CD14-positive monocyte (primary cell): ENCODE measurements at regions not wholly inside any gene's neighbourhood (a gene's known extent, or its start where the extent isn't known, plus 50 kb on each side); places are given as distances from the start of the nearest gene placed in this dataset.

Experiments
- DNase-seq, 3 donors: peaks; one replicate each; pipeline ENCODE4 v3.0.0-alpha.2; 2011 to 2022
- H2AFZ ChIP-seq: 2 replicates; pipeline ENCODE4 v1.6.0; 2012; ENCODE audit warnings: mild to moderate bottlenecking, low read depth, low read length, inconsistent platforms; ENCODE audit not compliant: insufficient read depth, poor library complexity, severe bottlenecking
- H3K27ac ChIP-seq, 2 donors: 1 replicate in 1 of 2; 2 replicates in 1 of 2; pipeline ENCODE4 v1.5.1; 2012 to 2013; ENCODE audit warnings: low read length in 2 of 2, control low read depth in 1 of 2, inconsistent platforms in 1 of 2, low read depth in 1 of 2, mild to moderate bottlenecking in 1 of 2
- H3K27me3 ChIP-seq, 2 donors: one replicate each; pipeline versions ENCODE4 v1.6.0 to v1.6.1; 2011 to 2013; ENCODE audit warnings: low read length in 2 of 2; ENCODE audit not compliant: control insufficient read depth in 2 of 2, insufficient read depth in 2 of 2
- H3K36me3 ChIP-seq, 2 donors: replicated peaks in 1 of 2; 1 replicate in 1 of 2; 2 replicates in 1 of 2; pipeline versions ENCODE4 v1.5.1 to v1.6.1; 2012 to 2013; ENCODE audit warnings: low read length in 2 of 2, control low read depth in 1 of 2, inconsistent platforms in 1 of 2, mild to moderate bottlenecking in 1 of 2; ENCODE audit not compliant: insufficient read depth in 2 of 2, control insufficient read depth in 1 of 2
- H3K4me1 ChIP-seq, 2 donors: 1 replicate in 1 of 2; 2 replicates in 1 of 2; pipeline versions ENCODE4 v1.5.1 to v1.6.1; 2012 to 2013; ENCODE audit warnings: low read length in 2 of 2, control low read depth in 1 of 2, inconsistent platforms in 1 of 2, mild to moderate bottlenecking in 1 of 2, moderate library complexity in 1 of 2; ENCODE audit not compliant: insufficient read depth in 2 of 2, control insufficient read depth in 1 of 2
- H3K4me2 ChIP-seq: replicated peaks from 2 replicates; pipeline ENCODE3; 2012; ENCODE audit warnings: low read length, moderate library complexity, mild to moderate bottlenecking; ENCODE audit not compliant: poor library complexity, severe bottlenecking; ENCODE audit errors: extremely low read depth
- H3K4me3 ChIP-seq, 3 experiments: fragments of 200-600 bp in 1 of 3; sonication (generic) in 1 of 3; replicated peaks in 1 of 3; 1 replicate in 2 of 3; 2 replicates in 1 of 3; pipeline ENCODE4 v1.5.1; 2011 to 2013; ENCODE audit warnings: low read length in 3 of 3, mild to moderate bottlenecking in 3 of 3, control low read depth in 2 of 3, low read depth in 2 of 3, inconsistent platforms in 1 of 3, moderate library complexity in 1 of 3
- H3K79me2 ChIP-seq: 2 replicates; pipeline ENCODE4 v1.6.0; 2012; ENCODE audit warnings: mild to moderate bottlenecking, control low read depth, inconsistent platforms, low read length, moderate library complexity; ENCODE audit not compliant: insufficient read depth
- H3K9ac ChIP-seq: 2 replicates; pipeline ENCODE4 v1.6.0; 2017; ENCODE audit warnings: low read length, mild to moderate bottlenecking; ENCODE audit not compliant: insufficient read depth, poor library complexity, severe bottlenecking
- H3K9me3 ChIP-seq, 2 donors: replicated peaks in 1 of 2; 1 replicate in 1 of 2; 2 replicates in 1 of 2; pipeline versions ENCODE4 v1.5.1 to v1.6.1; 2012 to 2013; ENCODE audit warnings: low read length in 2 of 2, control low read depth in 1 of 2; ENCODE audit not compliant: control insufficient read depth in 1 of 2, insufficient read depth in 1 of 2
- H4K20me1 ChIP-seq: 2 replicates; pipeline ENCODE4 v1.6.0; 2012; ENCODE audit warnings: mild to moderate bottlenecking, low read length, control low read depth, moderate library complexity; ENCODE audit not compliant: insufficient read depth
- H3K27ac Mint-ChIP-seq, 7 donors: one replicate each; pipeline ENCODE4 v1.8.0; 2020; ENCODE audit warnings: mild to moderate bottlenecking in 7 of 7, mixed read lengths in 7 of 7, moderate library complexity in 6 of 7, inconsistent platforms in 2 of 7
- H3K27me3 Mint-ChIP-seq, 3 donors: one replicate each; pipeline ENCODE4 v1.8.0; 2021 to 2022; ENCODE audit warnings: low read depth in 3 of 3, mild to moderate bottlenecking in 3 of 3, mixed read lengths in 3 of 3, moderate library complexity in 3 of 3, inconsistent platforms in 1 of 3
- H3K36me3 Mint-ChIP-seq, 2 donors: one replicate each; pipeline ENCODE4 v1.8.0; 2020; ENCODE audit warnings: mixed read lengths in 2 of 2, inconsistent platforms in 1 of 2, mild to moderate bottlenecking in 1 of 2
- H3K4me1 Mint-ChIP-seq: one replicate; pipeline ENCODE4 v1.8.0; 2020; ENCODE audit warnings: mild to moderate bottlenecking, mixed read lengths
- H3K4me3 Mint-ChIP-seq, 2 donors: one replicate each; pipeline ENCODE4 v1.8.0; 2020; ENCODE audit warnings: mild to moderate bottlenecking in 2 of 2, mixed read lengths in 2 of 2, moderate library complexity in 1 of 2
- H3K9me3 Mint-ChIP-seq, 7 donors: one replicate each; pipeline ENCODE4 v1.8.0; 2020 to 2022; ENCODE audit warnings: mixed read lengths in 7 of 7, mild to moderate bottlenecking in 6 of 7, moderate library complexity in 6 of 7, inconsistent platforms in 2 of 7
- CTCF ChIP-seq: fragments of 200-600 bp; IDR thresholded peaks from one replicate; pipeline ENCODE4 v1.8.0; 2022; ENCODE audit warnings: antibody characterized with exemption, mild to moderate bottlenecking
- WGBS: methylation state at CpG from one replicate; pipeline ENCODE4 v1.1.5; 2013; ENCODE audit warnings: missing lambda C conversion rate; ENCODE audit not compliant: insufficient coverage; 5-methylcytosine and 5-hydroxymethylcytosine counted together
- intact Hi-C, 2 donors: fragments of 100-400 bp; cut with micrococcal nuclease; formaldehyde crosslinking; loops; one replicate each; pipeline versions ENCODE4 v1.15.0 to v1.15.1; 2023

DNA sequence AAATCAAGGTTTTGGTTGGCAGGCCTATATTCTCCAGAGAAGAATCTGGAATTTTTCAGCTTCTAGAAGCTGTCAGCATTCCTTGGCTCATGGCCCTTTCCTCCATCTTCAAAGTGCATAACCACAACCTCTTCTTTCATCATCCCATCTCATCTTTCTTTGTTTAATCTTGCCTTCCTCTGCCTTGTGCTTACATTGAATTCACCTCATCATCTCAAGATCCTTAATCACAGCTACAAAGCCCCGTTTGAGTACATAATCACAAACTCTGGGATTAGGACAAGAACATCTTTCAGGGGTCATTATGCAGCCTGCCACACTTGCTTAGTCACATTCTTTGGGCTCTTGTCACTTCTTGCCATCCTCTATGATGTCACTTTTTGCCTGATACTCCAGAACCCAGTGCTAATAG is 130.3 kb downstream of the FOXD1 start:
- Histone ChIP-seq H3K9ac (no peak overlapping the region), H3K79me2 (no peaks in the 10 kb centered on the region), H3K27me3 (peaks cover 41 to 59% of the 10 kb centered on the region in 2 donors), H3K4me2 (no peak overlapping the region), H4K20me1 (no peaks in the 10 kb centered on the region), H3K9me3 (peaks cover 0 to 8% of the 10 kb centered on the region in 2 donors), H3K4me1 (no peaks in the 10 kb centered on the region), H3K27ac (no peak overlapping the region), H3K4me3 (no peak overlapping the region), H2AFZ (no peak overlapping the region), H3K36me3 (no peaks in the 10 kb centered on the region)
- H3K36me3 Mint-ChIP-seq, result no peaks in the 10 kb centered on the region
- H3K27ac Mint-ChIP-seq, result no peak overlapping the region
- no peak for DNase-seq
- H3K4me1 Mint-ChIP-seq, result peaks cover 2% of the 10 kb centered on the region
- H3K9me3 Mint-ChIP-seq, result peaks cover 0 to 8% (median 2%) of the 10 kb centered on the region in 7 donors
- H3K4me3 Mint-ChIP-seq, result peak overlapping the region in 1 of 2 donors; percentile 16
- peaks cover 43 to 62% (median 51%) of the 10 kb centered on the region in 3 donors for H3K27me3 Mint-ChIP-seq
- no peak for TF ChIP-seq CTCF
- WGBS, result 80% methylated on average over 1 of the region's 1 CpG
- intact Hi-C loops, result no loop called here

GRCh38 chr5:73317523-73317922 is 131.1 kb downstream of the FOXD1 start:
- peaks cover 0 to 12% of the 10 kb centered on the region in 2 donors for H3K9me3 ChIP-seq
- peaks cover 2% of the 10 kb centered on the region for H3K4me1 Mint-ChIP-seq
- WGBS, result 59% methylated on average over 2 of the region's 2 CpGs
- H2AFZ ChIP-seq, result no peak overlapping the region
- H3K4me3 Mint-ChIP-seq, result no peak overlapping the region
- H3K27ac ChIP-seq, result no peak overlapping the region
- peaks cover 2 to 8% (median 3%) of the 10 kb centered on the region in 7 donors for H3K9me3 Mint-ChIP-seq
- no peak for TF ChIP-seq CTCF
- no peaks in the 10 kb centered on the region for H3K4me1 ChIP-seq
- peaks cover 46 to 63% (median 55%) of the 10 kb centered on the region in 3 donors for H3K27me3 Mint-ChIP-seq
- no peaks in the 10 kb centered on the region for H4K20me1 ChIP-seq
- H3K79me2 ChIP-seq, result no peaks in the 10 kb centered on the region
- no peaks in the 10 kb centered on the region for H3K36me3 Mint-ChIP-seq
- intact Hi-C loops, result no loop called here
- no peak overlapping the region for H3K27ac Mint-ChIP-seq
- H3K36me3 ChIP-seq, result no peaks in the 10 kb centered on the region
- no peak overlapping the region for H3K9ac ChIP-seq
- peaks cover 49 to 64% of the 10 kb centered on the region in 2 donors for H3K27me3 ChIP-seq
- H3K4me2 ChIP-seq, result no peak overlapping the region
- DNase-seq, result no peak
- no peak overlapping the region for H3K4me3 ChIP-seq
